Esophagus muscularis mucosa (tissue), 4 donors: ENCODE measurements at regions not wholly inside any gene's neighbourhood (a gene's known extent, or its start where the extent isn't known, plus 50 kb on each side); places are given as distances from the start of the nearest gene placed in this dataset.

Source experiments
- DNase-seq: peaks from one replicate; pipeline ENCODE4 v3.0.0-alpha.2; 2017; ENCODE audit errors: extremely low spot score
- H3K27ac ChIP-seq, 4 donors: fragments of 200-600 bp; sonication (generic); replicated peaks in 1 of 4; 1 replicate in 3 of 4; 2 replicates in 1 of 4; pipeline ENCODE4 v1.5.1; 2016 to 2019; ENCODE audit warnings: mild to moderate bottlenecking in 1 of 4
- H3K27me3 ChIP-seq, 4 donors: fragments of 200-600 bp; sonication (generic); one replicate each; pipeline versions ENCODE4 v1.5.1 to v1.6.0; 2016 to 2019
- H3K36me3 ChIP-seq, 4 donors: fragments of 200-600 bp; sonication (generic); one replicate each; pipeline ENCODE4 v1.5.1; 2016 to 2019
- H3K4me1 ChIP-seq, 4 donors: fragments of 200-600 bp; sonication (generic); one replicate each; pipeline ENCODE4 v1.5.1; 2016 to 2019
- H3K4me3 ChIP-seq, 4 donors: fragments of 200-600 bp; sonication (generic); 1 replicate in 2 of 4; 2 replicates in 2 of 4; pipeline ENCODE4 v1.5.1; 2016 to 2019; ENCODE audit warnings: mild to moderate bottlenecking in 4 of 4, moderate library complexity in 1 of 4
- H3K9me3 ChIP-seq, 4 donors: fragments of 200-600 bp; sonication (generic); 1 replicate in 3 of 4; 2 replicates in 1 of 4; pipeline ENCODE4 v1.5.1; 2016 to 2019
- EP300 ChIP-seq: sonication (generic); formaldehyde crosslinking; IDR thresholded peaks from one replicate; pipeline ENCODE4 v1.6.1; 2017; ENCODE audit warnings: antibody characterized with exemption
- POLR2A ChIP-seq: fragments of 450-650 bp; IDR thresholded peaks from one replicate; pipeline ENCODE4 v1.6.1; 2017; ENCODE audit warnings: antibody characterized with exemption, moderate library complexity, mild to moderate bottlenecking, low read depth
- POLR2AphosphoS5 ChIP-seq, 2 donors: sonication (generic); formaldehyde crosslinking; IDR thresholded peaks; one replicate each; pipeline ENCODE4 v1.6.1; 2017; ENCODE audit warnings: antibody characterized with exemption in 2 of 2
- WGBS: methylation state at CpG from one replicate; pipeline ENCODE4 v1.1.5; 2018; 5-methylcytosine and 5-hydroxymethylcytosine counted together
- intact Hi-C: fragments of 100-400 bp; cut with DNase I; formaldehyde crosslinking; loops from one replicate; pipeline ENCODE4 v1.15.1; 2023
- TF ChIP-seq, protein P1 (sequence below), 3 experiments: fragments of 200-600 bp in 2 of 3; fragments of 450-650 bp in 1 of 3; sonication (generic) in 2 of 3; IDR thresholded peaks; one replicate each; pipeline ENCODE4 v1.5.1; 2017 to 2019; ENCODE audit warnings: antibody characterized with exemption in 3 of 3, mild to moderate bottlenecking in 2 of 3, moderate library complexity in 1 of 3

GRCh38 chr1:234672349-234673135 lies 62.6 kb upstream of the IRF2BP2 start:
- 95% methylated on average over 12 of the region's 12 CpGs for WGBS
- no peak for DNase-seq
- H3K36me3 ChIP-seq, result no peaks in the 10 kb centered on the region
- no peak overlapping the region for H3K27ac ChIP-seq
- peaks cover 7 to 19% (median 15%) of the 10 kb centered on the region in 4 donors for H3K4me1 ChIP-seq
- H3K27me3 ChIP-seq, result no peaks in the 10 kb centered on the region
- H3K4me3 ChIP-seq, result no peak overlapping the region
- peaks cover 0 to 3% (median 0%) of the 10 kb centered on the region in 4 donors for H3K9me3 ChIP-seq
- no peak for TF ChIP-seq POLR2A
- no peak for TF ChIP-seq POLR2AphosphoS5 (IDR thresholded peaks at IDR 0.05)
- TF ChIP-seq, protein P1, sequence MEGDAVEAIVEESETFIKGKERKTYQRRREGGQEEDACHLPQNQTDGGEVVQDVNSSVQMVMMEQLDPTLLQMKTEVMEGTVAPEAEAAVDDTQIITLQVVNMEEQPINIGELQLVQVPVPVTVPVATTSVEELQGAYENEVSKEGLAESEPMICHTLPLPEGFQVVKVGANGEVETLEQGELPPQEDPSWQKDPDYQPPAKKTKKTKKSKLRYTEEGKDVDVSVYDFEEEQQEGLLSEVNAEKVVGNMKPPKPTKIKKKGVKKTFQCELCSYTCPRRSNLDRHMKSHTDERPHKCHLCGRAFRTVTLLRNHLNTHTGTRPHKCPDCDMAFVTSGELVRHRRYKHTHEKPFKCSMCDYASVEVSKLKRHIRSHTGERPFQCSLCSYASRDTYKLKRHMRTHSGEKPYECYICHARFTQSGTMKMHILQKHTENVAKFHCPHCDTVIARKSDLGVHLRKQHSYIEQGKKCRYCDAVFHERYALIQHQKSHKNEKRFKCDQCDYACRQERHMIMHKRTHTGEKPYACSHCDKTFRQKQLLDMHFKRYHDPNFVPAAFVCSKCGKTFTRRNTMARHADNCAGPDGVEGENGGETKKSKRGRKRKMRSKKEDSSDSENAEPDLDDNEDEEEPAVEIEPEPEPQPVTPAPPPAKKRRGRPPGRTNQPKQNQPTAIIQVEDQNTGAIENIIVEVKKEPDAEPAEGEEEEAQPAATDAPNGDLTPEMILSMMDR (IDR thresholded peaks at IDR 0.05), result no peak
- TF ChIP-seq EP300, result no peak
- intact Hi-C loops, result no loop called here

GRCh38 chr1:234670967-234671626 lies 61.1 kb upstream of the IRF2BP2 start:
- peaks cover 0 to 3% (median 0%) of the 10 kb centered on the region in 4 donors for H3K9me3 ChIP-seq
- peaks cover 6 to 12% (median 9%) of the 10 kb centered on the region in 4 donors for H3K4me1 ChIP-seq
- 91% methylated on average over 10 of the region's 10 CpGs for WGBS
- H3K27ac ChIP-seq, result no peak overlapping the region
- intact Hi-C loops, result no loop called here
- no peak overlapping the region for H3K4me3 ChIP-seq
- no peak for DNase-seq
- no peaks in the 10 kb centered on the region for H3K27me3 ChIP-seq
- TF ChIP-seq POLR2A (no peak), EP300 (no peak), POLR2AphosphoS5 (IDR thresholded peaks at IDR 0.05) (no peak)
- TF ChIP-seq, protein P1 (IDR thresholded peaks at IDR 0.05), result no peak
- no peaks in the 10 kb centered on the region for H3K36me3 ChIP-seq

DNA sequence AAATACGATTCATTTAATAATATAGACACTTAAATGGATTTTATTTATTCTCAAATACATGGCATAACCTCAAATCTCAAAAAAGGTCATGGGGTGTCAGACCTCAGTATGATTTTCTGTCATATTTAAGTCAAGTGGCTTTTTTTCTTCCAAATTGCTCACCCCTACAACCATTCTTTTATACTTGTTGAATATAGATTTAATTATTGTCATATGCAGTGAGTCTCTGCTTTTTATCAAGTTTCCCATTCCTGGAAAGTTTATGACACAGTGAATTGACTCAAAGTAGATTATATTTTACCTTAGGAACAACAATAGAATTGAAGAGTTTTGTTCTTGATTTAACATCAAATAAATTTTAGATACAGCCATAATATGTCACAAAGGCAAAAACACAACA lies 59.5 kb upstream of the IRF2BP2 start:
- no peak for DNase-seq
- intact Hi-C loops, result no loop called here
- Histone ChIP-seq H3K27me3 (no peaks in the 10 kb centered on the region), H3K4me1 (no peaks in the 10 kb centered on the region), H3K27ac (no peak overlapping the region), H3K9me3 (peaks cover 0 to 3% (median 0%) of the 10 kb centered on the region in 4 donors), H3K4me3 (no peak overlapping the region), H3K36me3 (no peaks in the 10 kb centered on the region)
- TF ChIP-seq, protein P1 (IDR thresholded peaks at IDR 0.05), result no peak
- TF ChIP-seq POLR2A (no peak), EP300 (no peak), POLR2AphosphoS5 (IDR thresholded peaks at IDR 0.05) (no peak)
- WGBS, result 91% methylated on average over 1 of the region's 1 CpG

- WGBS, result 88% methylated on average over 5 of the region's 5 CpGs
Measured at GRCh38 chr1:234668577-234668955, 58.6 kb upstream of the IRF2BP2 start.

More at GRCh38 chr1:234668577-234668955, 58.6 kb upstream of the IRF2BP2 start:
- Histone ChIP-seq H3K27me3 (no peaks in the 10 kb centered on the region), H3K27ac (no peak overlapping the region), H3K36me3 (no peaks in the 10 kb centered on the region), H3K9me3 (peaks cover 0 to 3% (median 0%) of the 10 kb centered on the region in 4 donors), H3K4me3 (no peak overlapping the region), H3K4me1 (no peaks in the 10 kb centered on the region)
- no peak for TF ChIP-seq POLR2A
- TF ChIP-seq, protein P1 (IDR thresholded peaks at IDR 0.05), result no peak
- TF ChIP-seq POLR2AphosphoS5 (IDR thresholded peaks at IDR 0.05), result no peak
- TF ChIP-seq EP300, result no peak
- DNase-seq, result no peak
- intact Hi-C loops, result no loop called here
